K562 (cell line): ENCODE measurements at regions not wholly inside any gene's neighbourhood (a gene's known extent, or its start where the extent isn't known, plus 50 kb on each side); places are given as distances from the start of the nearest gene placed in this dataset.

Experiments used
- ATAC-seq: fragments of 200-7000 bp; cut with Tn5 transposase; 3 replicates; pipeline ENCODE4 v1.9.1; 2020; ENCODE audit warnings: moderate library complexity
- BruUV-seq: library from RNA; stranded (reverse); fragments of 400-500 nt; replicated peaks from 2 replicates; lab custom pipeline; 2021; lab: Mats Ljungman, UMichigan
- CTCF ChIA-PET: fragments of 300-600 bp; formaldehyde crosslinking; extraction: SDS; loops from one replicate; lab custom pipeline; 2021; ENCODE audit warnings: low intra/inter-chr PET ratio; lab: Yijun Ruan, JAX
- POLR2A ChIA-PET: fragments of 300-600, 350-650 bp; sonication (Branson Sonifier 250); formaldehyde crosslinking; extraction: SDS; loops from one replicate; lab custom pipeline; 2021; ENCODE audit warnings: antibody characterized with exemption, inconsistent platforms; lab: Yijun Ruan, JAX
- DNase-seq, 4 experiments: peaks; one replicate each; pipeline versions ENCODE4 v3.0.0 to v3.0.0-alpha.2; 2011 to 2018; ENCODE audit warnings: low spot score in 3 of 4, mixed read lengths in 3 of 4; ENCODE audit errors: extremely low read depth in 1 of 4
- FAIRE-seq: peaks from 2 replicates; lab custom pipeline; 2011; peaks lifted over from hg19 to GRCh38; lab: Jason Lieb, UNC
- H2AFZ ChIP-seq: 2 replicates; pipeline ENCODE4 v1.6.0; 2011; ENCODE audit warnings: low read depth, low read length, control low read depth, inconsistent platforms
- H3K27ac ChIP-seq: fragments of 200-600 bp; 3 replicates; pipeline ENCODE4 v1.8.0; 2011; ENCODE audit warnings: low read depth, mild to moderate bottlenecking, control low read depth, inconsistent platforms, low read length, moderate library complexity, mixed read lengths; ENCODE audit errors: extremely low read depth
- H3K27me3 ChIP-seq, 2 experiments: fragments of 300-600 bp in 1 of 2; 2 replicates in 1 of 2; 3 replicates in 1 of 2; pipeline versions ENCODE4 v1.6.0 to v1.8.0; 2011; ENCODE audit warnings: inconsistent platforms in 2 of 2, low read length in 2 of 2, mild to moderate bottlenecking in 1 of 2, mixed read lengths in 1 of 2, moderate library complexity in 1 of 2; ENCODE audit not compliant: control insufficient read depth in 2 of 2, insufficient read depth in 2 of 2
- H3K36me3 ChIP-seq: fragments of 300-600 bp; 3 replicates; pipeline ENCODE4 v1.8.0; 2011; ENCODE audit warnings: mild to moderate bottlenecking, low read length, inconsistent platforms; ENCODE audit not compliant: control insufficient read depth, insufficient read depth
- H3K4me1 ChIP-seq, 2 experiments: fragments of 200-600 bp in 1 of 2; replicated peaks in 1 of 2; 2 replicates in 1 of 2; 3 replicates in 1 of 2; pipeline versions ENCODE4 v1.5.1 to v1.8.0; 2011; ENCODE audit warnings: inconsistent platforms in 2 of 2, low read length in 2 of 2, mild to moderate bottlenecking in 1 of 2, mixed read lengths in 1 of 2, moderate library complexity in 1 of 2; ENCODE audit not compliant: control insufficient read depth in 2 of 2, insufficient read depth in 2 of 2
- H3K4me2 ChIP-seq: 2 replicates; pipeline ENCODE4 v1.6.1; 2011; ENCODE audit warnings: low read length, control low read depth, inconsistent platforms, mixed read lengths; ENCODE audit not compliant: insufficient read depth
- H3K4me3 ChIP-seq: fragments of 200-600 bp; sonication (generic), shearing (Covaris generic); 2 replicates; pipeline ENCODE4 v1.5.1; 2016; ENCODE audit warnings: control low read depth, inconsistent platforms
- H3K79me2 ChIP-seq: fragments of 200-600 bp; 3 replicates; pipeline ENCODE4 v1.8.0; 2011; ENCODE audit warnings: low read length, inconsistent platforms; ENCODE audit not compliant: control insufficient read depth, insufficient read depth
- H3K9ac ChIP-seq, 2 experiments: 2 replicates each; pipeline versions ENCODE4 v1.6.0 to v1.6.1; 2011; ENCODE audit warnings: low read depth in 2 of 2, low read length in 2 of 2, control low read depth in 1 of 2, inconsistent platforms in 1 of 2, mild to moderate bottlenecking in 1 of 2, mixed read lengths in 1 of 2; ENCODE audit not compliant: insufficient read depth in 1 of 2
- H3K9me1 ChIP-seq: one replicate; pipeline ENCODE4 v1.6.0; 2011; ENCODE audit warnings: inconsistent platforms, mild to moderate bottlenecking, low read length, moderate library complexity; ENCODE audit not compliant: control insufficient read depth, insufficient read depth
- H3K9me3 ChIP-seq: replicated peaks from 2 replicates; pipeline ENCODE4 v1.5.1; 2011; ENCODE audit warnings: low read depth, low read length, inconsistent platforms; ENCODE audit not compliant: control insufficient read depth, insufficient read depth
- H4K20me1 ChIP-seq: replicated peaks from 2 replicates; pipeline ENCODE4 v1.6.1; 2011; ENCODE audit warnings: low read length, inconsistent platforms, mixed read lengths; ENCODE audit not compliant: control insufficient read depth, insufficient read depth
- POLR2AphosphoS5 ChIP-seq: IDR thresholded peaks from 2 replicates; pipeline ENCODE4 v1.6.1; 2011; ENCODE audit warnings: mild to moderate bottlenecking, low read depth, low read length, moderate library complexity; ENCODE audit not compliant: control insufficient read depth, insufficient read depth
- ZNF407 ChIP-seq: fragments of 450-650 bp; IDR thresholded peaks from 2 replicates; pipeline ENCODE4 v1.6.1; 2016; ENCODE audit warnings: low read depth
- WGBS: fragments of 100-300 bp; shearing (Covaris generic); methylation state at CpG from one replicate; pipeline ENCODE4 v1.1.6; 2016; ENCODE audit warnings: low coverage, mixed read lengths; ENCODE audit not compliant: insufficient coverage; ENCODE audit errors: missing lambda C conversion rate; 5-methylcytosine and 5-hydroxymethylcytosine counted together
- in situ Hi-C: fragments of 300-500 bp; cut with MboI; formaldehyde crosslinking; loops from 4 replicates; pipeline ENCODE4 v1.15.0; 2018; ENCODE audit warnings: inconsistent platforms, mixed read lengths
- intact Hi-C: fragments of 100-400 bp; cut with micrococcal nuclease; formaldehyde crosslinking; loops from 2 replicates; pipeline ENCODE4 v1.14.2; 2022

DNA sequence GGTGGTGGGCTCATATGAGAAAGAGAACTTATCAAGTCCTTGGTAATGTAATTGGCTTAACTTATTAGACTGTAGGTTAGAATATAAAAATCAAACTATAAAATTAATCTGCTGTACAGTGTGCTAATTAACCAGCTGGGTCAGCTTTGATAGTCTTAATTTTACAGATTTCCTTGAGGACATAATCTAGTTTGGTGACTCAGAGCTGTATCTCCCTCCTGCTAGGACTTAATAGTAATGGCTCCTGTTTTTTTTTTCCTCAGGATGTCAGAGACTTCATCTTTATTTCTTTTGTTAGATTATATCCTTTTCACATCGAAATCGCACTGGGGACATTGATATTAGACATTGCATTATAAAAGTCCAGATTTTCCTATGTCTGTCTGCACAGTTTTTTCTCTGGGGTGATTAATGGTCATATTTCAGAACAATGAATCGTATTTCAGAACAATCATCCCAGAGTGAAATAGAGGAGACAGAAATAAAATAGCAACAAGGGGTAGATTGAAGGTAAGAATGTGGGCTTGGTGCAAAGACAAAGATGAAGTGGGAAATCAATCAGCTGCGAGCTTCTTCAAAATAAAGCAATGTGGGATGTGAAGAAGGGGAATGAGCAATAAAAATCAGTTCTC is 346.4 kb upstream of the RIOK2 start (continued):
- TF ChIP-seq ZNF407: no peak

DNA sequence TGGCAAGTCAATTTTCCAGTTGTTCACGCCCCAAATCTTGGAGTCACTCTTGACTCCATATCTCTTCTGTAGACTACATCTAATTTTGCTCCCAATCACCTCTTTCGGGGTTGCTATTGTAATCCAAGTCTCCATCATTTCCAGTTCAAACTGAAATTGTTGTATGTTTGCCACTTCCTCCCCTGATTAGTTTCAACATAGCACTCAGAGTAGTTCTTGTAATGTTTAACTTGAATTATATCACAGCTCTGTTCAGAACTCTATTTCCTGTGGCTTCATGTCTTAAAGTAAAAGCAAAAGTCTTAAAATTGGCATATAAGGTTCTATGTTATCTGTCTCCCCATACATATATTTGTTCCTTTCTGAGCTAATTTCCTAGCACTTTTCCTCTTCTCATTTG is 348.5 kb upstream of the RIOK2 start:
- DNase-seq: no peak
- ATAC-seq: no peak
- no peaks in the 10 kb centered on the region for H3K36me3 ChIP-seq
- WGBS: 0% methylated on average over 2 of the region's 2 CpGs
- no peak overlapping the region for H3K4me2 ChIP-seq
- no peak overlapping the region for H3K27ac ChIP-seq
- no peak overlapping the region for H3K9ac ChIP-seq
- H3K9me1 ChIP-seq: no peaks in the 10 kb centered on the region
- no peaks in the 10 kb centered on the region for H3K9me3 ChIP-seq
- in situ Hi-C loops: no loop called here
- no peak for FAIRE-seq
- H3K4me3 ChIP-seq: no peak overlapping the region
- no peaks in the 10 kb centered on the region for H3K27me3 ChIP-seq
- CTCF ChIA-PET: no interaction called here
- no peak overlapping the region for H2AFZ ChIP-seq
- POLR2A ChIA-PET: no interaction called here
- H3K79me2 ChIP-seq: no peaks in the 10 kb centered on the region
- intact Hi-C loops: no loop called here
- TF ChIP-seq POLR2AphosphoS5: no peak
- BruUV-seq: no TSS peak
- H4K20me1 ChIP-seq: no peaks in the 10 kb centered on the region
- H3K4me1 ChIP-seq: no peaks in the 10 kb centered on the region
